Astrocyte (in vitro differentiated cells and primary cell): ENCODE measurements at regions not wholly inside any gene's neighbourhood (a gene's known extent, or its start where the extent isn't known, plus 50 kb on each side); places are given as distances from the start of the nearest gene placed in this dataset.

ENCODE experiments used
- DNase-seq: peaks from one replicate; pipeline ENCODE4 v3.0.0-alpha.2; 2010; ENCODE audit warnings: low read depth
- FAIRE-seq: peaks from 2 replicates; lab custom pipeline; 2011; peaks lifted over from hg19 to GRCh38; lab: Jason Lieb, UNC
- H2AFZ ChIP-seq: 2 replicates; pipeline ENCODE4 v1.6.0; 2012; ENCODE audit warnings: low read depth, low read length, inconsistent platforms
- H3K27ac ChIP-seq: 2 replicates; pipeline ENCODE4 v1.5.1; 2011; ENCODE audit warnings: low read depth, low read length, inconsistent platforms
- H3K27me3 ChIP-seq: 2 replicates; pipeline ENCODE4 v1.6.0; 2011; ENCODE audit warnings: low read length, inconsistent platforms; ENCODE audit not compliant: insufficient read depth
- H3K36me3 ChIP-seq: 2 replicates; pipeline ENCODE4 v1.5.1; 2011; ENCODE audit warnings: low read length, inconsistent platforms; ENCODE audit not compliant: insufficient read depth
- H3K4me1 ChIP-seq: 2 replicates; pipeline ENCODE4 v1.5.1; 2011; ENCODE audit warnings: low read length, inconsistent platforms; ENCODE audit not compliant: insufficient read depth
- H3K4me2 ChIP-seq: 2 replicates; pipeline ENCODE4 v1.6.0; 2012; ENCODE audit warnings: low read length, inconsistent platforms
- H3K4me3 ChIP-seq: 2 replicates; pipeline ENCODE4 v1.5.1; 2011; ENCODE audit warnings: low read depth, mild to moderate bottlenecking, low read length, inconsistent platforms; ENCODE audit not compliant: insufficient read depth
- H3K79me2 ChIP-seq: 2 replicates; pipeline ENCODE4 v1.6.0; 2012; ENCODE audit warnings: mild to moderate bottlenecking, low read length, inconsistent platforms; ENCODE audit not compliant: insufficient read depth
- H3K9ac ChIP-seq: 2 replicates; pipeline ENCODE4 v1.6.0; 2012; ENCODE audit warnings: mild to moderate bottlenecking, low read length, inconsistent platforms
- H3K9me3 ChIP-seq: 2 replicates; pipeline ENCODE4 v1.5.1; 2012; ENCODE audit warnings: low read depth, mild to moderate bottlenecking, low read length, inconsistent platforms; ENCODE audit not compliant: insufficient read depth
- H4K20me1 ChIP-seq: 2 replicates; pipeline ENCODE4 v1.6.0; 2012; ENCODE audit warnings: low read length, inconsistent platforms; ENCODE audit not compliant: insufficient read depth
- H3K27ac Mint-ChIP-seq: one replicate; pipeline ENCODE4 v1.8.0; 2021; ENCODE audit warnings: mild to moderate bottlenecking, mixed read lengths; ENCODE audit not compliant: unreplicated experiment
- H3K27me3 Mint-ChIP-seq: one replicate; pipeline ENCODE4 v1.8.0; 2021; ENCODE audit warnings: low read depth, mixed read lengths; ENCODE audit not compliant: unreplicated experiment
- H3K36me3 Mint-ChIP-seq: one replicate; pipeline ENCODE4 v1.8.0; 2021; ENCODE audit warnings: low read depth, mixed read lengths; ENCODE audit not compliant: unreplicated experiment
- H3K4me1 Mint-ChIP-seq: one replicate; pipeline ENCODE4 v1.8.0; 2021; ENCODE audit warnings: low read depth, mixed read lengths; ENCODE audit not compliant: unreplicated experiment
- H3K4me3 Mint-ChIP-seq: one replicate; pipeline ENCODE4 v1.8.0; 2021; ENCODE audit warnings: mild to moderate bottlenecking, moderate library complexity, mixed read lengths; ENCODE audit not compliant: unreplicated experiment
- H3K9me3 Mint-ChIP-seq: one replicate; pipeline ENCODE4 v1.8.0; 2021; ENCODE audit warnings: mild to moderate bottlenecking, mixed read lengths; ENCODE audit not compliant: unreplicated experiment
- CTCF ChIP-seq: IDR thresholded peaks from 2 replicates; pipeline ENCODE4 v1.5.1; 2011; ENCODE audit warnings: low read depth, mild to moderate bottlenecking, inconsistent platforms, low read length, moderate library complexity; ENCODE audit not compliant: insufficient read depth
- EZH2 ChIP-seq: IDR thresholded peaks from 2 replicates; pipeline ENCODE4 v1.6.1; 2012; ENCODE audit warnings: mild to moderate bottlenecking, low read length, inconsistent platforms; ENCODE audit not compliant: insufficient read depth

DNA sequence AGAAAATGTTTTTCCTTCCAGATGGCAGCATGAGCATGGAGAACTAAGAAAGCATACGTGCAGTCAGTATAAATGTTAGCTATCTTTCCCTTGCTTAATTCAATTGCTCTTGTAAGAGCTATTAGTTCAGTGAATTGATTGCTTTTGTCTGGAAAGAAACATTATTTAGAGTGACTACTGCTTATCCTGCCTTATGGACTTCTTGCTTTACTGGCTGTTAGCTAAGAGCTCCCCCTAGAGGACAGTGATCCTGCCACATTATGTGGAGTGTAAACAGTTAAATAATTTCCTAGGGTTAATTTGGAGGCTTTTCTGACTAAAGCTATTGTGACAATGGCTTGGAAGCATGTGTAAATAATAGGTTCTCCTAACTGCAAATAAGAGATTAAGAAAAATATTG is 1402.4 kb downstream of the FAM133A start:
- H3K4me1 ChIP-seq: no peaks in the 10 kb centered on the region
- H3K4me1 Mint-ChIP-seq: no peaks in the 10 kb centered on the region
- no peak overlapping the region for H2AFZ ChIP-seq
- no peaks in the 10 kb centered on the region for H3K36me3 ChIP-seq
- H3K36me3 Mint-ChIP-seq: no peaks in the 10 kb centered on the region
- H3K27me3 ChIP-seq: no peaks in the 10 kb centered on the region
- peak; percentile 94 for FAIRE-seq
- H3K4me3 ChIP-seq: no peak overlapping the region
- H3K9ac ChIP-seq: no peak overlapping the region
- no peaks in the 10 kb centered on the region for H4K20me1 ChIP-seq
- H3K27ac ChIP-seq: no peak overlapping the region
- peak; percentile 47 for TF ChIP-seq CTCF
- TF ChIP-seq EZH2: no peak
- H3K27ac Mint-ChIP-seq: no peak overlapping the region
- no peak overlapping the region for H3K4me2 ChIP-seq
- H3K27me3 Mint-ChIP-seq: no peaks in the 10 kb centered on the region
- DNase-seq: no peak
- H3K79me2 ChIP-seq: no peaks in the 10 kb centered on the region
- H3K4me3 Mint-ChIP-seq: no peak overlapping the region
- no peaks in the 10 kb centered on the region for H3K9me3 ChIP-seq
- H3K9me3 Mint-ChIP-seq: no peaks in the 10 kb centered on the region

DNA sequence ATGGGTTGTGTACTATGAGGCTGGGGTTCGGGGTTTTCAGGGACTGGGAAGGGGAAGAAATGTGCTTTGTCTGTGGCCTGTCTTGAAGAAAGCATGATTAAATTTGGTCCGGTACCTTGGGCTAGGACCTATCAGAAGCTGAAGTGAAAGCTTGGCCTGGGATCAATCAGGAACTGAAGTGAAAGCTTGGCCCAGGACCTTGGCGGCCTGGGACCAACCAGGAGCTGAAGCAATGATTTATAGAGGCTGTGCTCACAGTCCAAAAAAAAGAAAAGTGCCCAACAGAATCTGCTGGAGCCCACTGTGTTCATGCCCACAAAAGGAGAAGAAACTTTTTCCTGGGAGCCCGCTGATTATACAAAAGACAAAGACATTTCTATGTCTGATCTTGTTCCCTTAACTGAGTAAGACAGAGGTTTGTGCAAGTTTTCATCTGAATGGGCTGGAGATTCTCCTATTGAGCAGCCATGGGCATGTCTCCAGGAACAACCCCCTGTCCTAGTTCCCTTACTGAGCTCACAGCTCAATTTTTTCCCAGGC is 1427.9 kb downstream of the FAM133A start:
- TF ChIP-seq EZH2: no peak
- TF ChIP-seq CTCF: no peak
- Mint-ChIP-seq H3K27ac (no peak overlapping the region), H3K36me3 (no peaks in the 10 kb centered on the region)

DNA sequence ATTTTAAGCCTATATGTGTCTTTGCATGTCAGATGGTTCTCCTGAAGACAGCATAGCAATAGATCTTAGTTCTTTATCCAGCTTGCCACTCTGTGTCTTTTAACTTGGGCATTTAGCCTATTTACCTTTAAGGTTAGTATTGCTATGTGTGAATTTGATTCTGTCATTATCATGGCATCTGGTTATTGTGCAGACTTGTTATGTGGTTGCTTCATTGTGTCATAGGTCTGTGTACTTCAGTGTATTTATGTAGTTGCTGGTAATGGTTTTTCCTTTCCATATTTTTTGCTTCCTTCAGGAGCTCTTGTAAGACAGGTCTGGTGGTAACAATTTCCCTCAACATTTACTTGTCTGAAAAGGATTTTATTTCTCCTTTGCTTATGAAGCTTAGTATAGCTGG is 1443.5 kb downstream of the FAM133A start:
- Mint-ChIP-seq H3K27me3 (no peaks in the 10 kb centered on the region), H3K4me1 (no peaks in the 10 kb centered on the region), H3K4me3 (no peak overlapping the region), H3K36me3 (no peaks in the 10 kb centered on the region), H3K9me3 (no peaks in the 10 kb centered on the region), H3K27ac (no peak overlapping the region)
- H3K4me2 ChIP-seq: no peak overlapping the region
- H3K9me3 ChIP-seq: no peaks in the 10 kb centered on the region
- H3K27ac ChIP-seq: no peak overlapping the region
- H3K79me2 ChIP-seq: no peaks in the 10 kb centered on the region
- TF ChIP-seq EZH2 (no peak), CTCF (no peak)
- no peak overlapping the region for H3K9ac ChIP-seq
- H4K20me1 ChIP-seq: no peaks in the 10 kb centered on the region
- H3K4me3 ChIP-seq: no peak overlapping the region
- DNase-seq: no peak
- H3K4me1 ChIP-seq: no peaks in the 10 kb centered on the region
- no peaks in the 10 kb centered on the region for H3K36me3 ChIP-seq
- H3K27me3 ChIP-seq: no peaks in the 10 kb centered on the region
- H2AFZ ChIP-seq: no peak overlapping the region
- peak; percentile 37 for FAIRE-seq

More for the DNA sequence above, 1427.9 kb downstream of the FAM133A start:
- Mint-ChIP-seq H3K4me3 (no peak overlapping the region), H3K9me3 (no peaks in the 10 kb centered on the region), H3K4me1 (no peaks in the 10 kb centered on the region), H3K27me3 (no peaks in the 10 kb centered on the region)
- Histone ChIP-seq H3K79me2 (no peaks in the 10 kb centered on the region), H3K4me2 (no peak overlapping the region), H3K4me3 (no peak overlapping the region), H4K20me1 (no peaks in the 10 kb centered on the region), H3K36me3 (no peaks in the 10 kb centered on the region), H3K27me3 (no peaks in the 10 kb centered on the region), H3K9me3 (no peaks in the 10 kb centered on the region), H3K9ac (no peak overlapping the region), H3K27ac (no peak overlapping the region), H3K4me1 (no peaks in the 10 kb centered on the region), H2AFZ (no peak overlapping the region)
- DNase-seq (no peak), FAIRE-seq (no peak)
